Right lobe of liver (tissue), 6 donors: ENCODE measurements at regions not wholly inside any gene's neighbourhood (a gene's known extent, or its start where the extent isn't known, plus 50 kb on each side); places are given as distances from the start of the nearest gene placed in this dataset.
A peak's percentile ranks its signal among the peaks of the same experiment; 100 is the strongest.

ENCODE experiments used
- ATAC-seq, 4 donors: fragments of 200-7000 bp; cut with Tn5 transposase; one replicate each; pipeline ENCODE4 v1.9.1; 2020; ENCODE audit warnings: mild to moderate bottlenecking in 4 of 4, moderate library complexity in 4 of 4
- DNase-seq, 3 donors: peaks; one replicate each; pipeline ENCODE4 v3.0.0-alpha.2; 2020
- H3K27ac ChIP-seq, 3 donors: fragments of 200-600 bp; one replicate each; pipeline ENCODE4 v1.8.0; 2022
- H3K27me3 ChIP-seq, 2 donors: fragments of 200-600 bp; one replicate each; pipeline ENCODE4 v1.8.0; 2022
- H3K36me3 ChIP-seq, 4 donors: fragments of 200-600 bp; sonication (generic) in 1 of 4; one replicate each; pipeline versions ENCODE4 v1.5.1 to v1.8.0; 2017 to 2022; ENCODE audit warnings: control low read depth in 1 of 4
- H3K4me1 ChIP-seq, 4 donors: fragments of 200-600 bp; sonication (generic) in 1 of 4; one replicate each; pipeline versions ENCODE4 v1.5.1 to v1.8.0; 2017 to 2022; ENCODE audit warnings: control low read depth in 1 of 4
- H3K4me3 ChIP-seq, 3 donors: fragments of 200-600 bp; one replicate each; pipeline ENCODE4 v1.8.0; 2022
- H3K9me3 ChIP-seq, 4 donors: fragments of 200-600 bp; sonication (generic) in 1 of 4; one replicate each; pipeline versions ENCODE4 v1.5.1 to v1.8.0; 2017 to 2022; ENCODE audit warnings: control low read depth in 1 of 4
- CTCF ChIP-seq, 4 donors: fragments of 200-600 bp in 3 of 4; fragments of 450-650 bp in 1 of 4; IDR thresholded peaks; one replicate each; pipeline versions ENCODE4 v1.5.1 to v1.8.0; 2016 to 2022; ENCODE audit warnings: antibody characterized with exemption in 4 of 4, mild to moderate bottlenecking in 2 of 4
- POLR2A ChIP-seq: fragments of 450-650 bp; IDR thresholded peaks from one replicate; pipeline ENCODE4 v1.6.1; 2017; ENCODE audit warnings: antibody characterized with exemption, mild to moderate bottlenecking
- WGBS: methylation state at CpG from one replicate; pipeline ENCODE4 v1.1.6; 2018; ENCODE audit warnings: low coverage, low lambda C conversion rate; ENCODE audit not compliant: insufficient coverage; ENCODE audit errors: missing lambda C conversion rate; 5-methylcytosine and 5-hydroxymethylcytosine counted together
- intact Hi-C, 2 donors: fragments of 100-400 bp; cut with DNase I; formaldehyde crosslinking; loops; one replicate each; pipeline versions ENCODE4 v1.11.2 to v1.14.1; 2022
- donor health status: DM: no; HTN: yes; CAD: no.
- donor health status: DM: no; HTN: no; CAD: no.
- donor health status: DM: no; HTN: no; CAD: no.
- donor health status: DM: no; HTN: yes; CAD: no.
- donor health status: DM: no; HTN: yes; CAD: no.

- ATAC-seq (no peak), DNase-seq (peak in 2 of 3 donors; percentile 14 to 44)
- intact Hi-C loops = no loop called here
- Histone ChIP-seq H3K9me3 (no peaks in the 10 kb centered on the region), H3K4me1 (no peaks in the 10 kb centered on the region), H3K4me3 (no peak overlapping the region), H3K27me3 (no peaks in the 10 kb centered on the region), H3K36me3 (no peaks in the 10 kb centered on the region), H3K27ac (no peak overlapping the region)
- 54% methylated on average over 10 of the region's 13 CpGs for WGBS
- TF ChIP-seq POLR2A (no peak), CTCF (IDR thresholded peaks at IDR 0.05) (no peak)
Observed at GRCh38 chr22:48318575-48319320, 1508.9 kb downstream of the BRD1 start.

GRCh38 chr22:48318173-48318572 is 1509.5 kb downstream of the BRD1 start:
- Histone ChIP-seq H3K36me3 (no peaks in the 10 kb centered on the region), H3K27ac (no peak overlapping the region), H3K9me3 (no peaks in the 10 kb centered on the region), H3K4me1 (no peaks in the 10 kb centered on the region), H3K27me3 (no peaks in the 10 kb centered on the region), H3K4me3 (no peak overlapping the region)
- TF ChIP-seq CTCF (IDR thresholded peaks at IDR 0.05) (no peak), POLR2A (no peak)
- WGBS = 40% methylated on average over 6 of the region's 6 CpGs
- no peak for DNase-seq
- ATAC-seq = no peak
- intact Hi-C loops = no loop called here

GRCh38 chr22:48316257-48317250 is 1511.1 kb downstream of the BRD1 start:
- Histone ChIP-seq H3K4me3 (no peak overlapping the region), H3K4me1 (no peaks in the 10 kb centered on the region), H3K27ac (no peak overlapping the region), H3K36me3 (no peaks in the 10 kb centered on the region), H3K9me3 (peaks cover 0 to 2% (median 0%) of the 10 kb centered on the region in 4 donors), H3K27me3 (no peaks in the 10 kb centered on the region)
- TF ChIP-seq CTCF (IDR thresholded peaks at IDR 0.05) (no peak), POLR2A (no peak)
- DNase-seq (peak in 2 of 3 donors; percentile 30 to 39), ATAC-seq (no peak)
- intact Hi-C loops = no loop called here
- 44% methylated on average over 3 of the region's 19 CpGs for WGBS

GRCh38 chr22:48315439-48316256 is 1512.0 kb downstream of the BRD1 start:
- no peak overlapping the region for H3K4me3 ChIP-seq
- no peaks in the 10 kb centered on the region for H3K36me3 ChIP-seq
- TF ChIP-seq CTCF (IDR thresholded peaks at IDR 0.05) (no peak), POLR2A (no peak)
- 77% methylated on average over 13 of the region's 23 CpGs for whole genome bisulfite sequencing
- peaks cover 0 to 2% (median 0%) of the 10 kb centered on the region in 4 donors for H3K9me3 ChIP-seq
- no peaks in the 10 kb centered on the region for H3K4me1 ChIP-seq
- DNase-seq = peak in 2 of 3 donors; percentile 37 to 52
- no peak overlapping the region for H3K27ac ChIP-seq
- H3K27me3 ChIP-seq = no peaks in the 10 kb centered on the region
- no peak for ATAC-seq
- intact Hi-C loops = no loop called here
